Keratinocyte (primary cell): ENCODE measurements at regions not wholly inside any gene's neighbourhood (a gene's known extent, or its start where the extent isn't known, plus 50 kb on each side); places are given as distances from the start of the nearest gene placed in this dataset.

Experiments
- DNase-seq: peaks from one replicate; pipeline ENCODE4 v3.0.0-alpha.2; 2011; ENCODE audit warnings: low read depth, missing footprints, low spot score
- FAIRE-seq: peaks from 2 replicates; lab custom pipeline; 2011; peaks lifted over from hg19 to GRCh38; lab: Jason Lieb, UNC
- H2AFZ ChIP-seq: 2 replicates; pipeline ENCODE4 v1.6.0; 2012; ENCODE audit warnings: low read length, control low read depth, inconsistent platforms; ENCODE audit not compliant: control insufficient read depth
- H3K27ac ChIP-seq: 2 replicates; pipeline ENCODE4 v1.5.1; 2011; ENCODE audit warnings: low read length; ENCODE audit not compliant: control insufficient read depth, insufficient read depth
- H3K27me3 ChIP-seq: 3 replicates; pipeline ENCODE4 v1.6.0; 2011; ENCODE audit warnings: low read length; ENCODE audit not compliant: control insufficient read depth, insufficient read depth; ENCODE audit errors: extremely low read depth
- H3K36me3 ChIP-seq, 2 experiments: 2 replicates in 1 of 2; 3 replicates in 1 of 2; pipeline ENCODE4 v1.5.1; 2011; ENCODE audit warnings: low read length in 2 of 2, mild to moderate bottlenecking in 1 of 2; ENCODE audit not compliant: control insufficient read depth in 2 of 2, insufficient read depth in 2 of 2; ENCODE audit errors: extremely low read depth in 1 of 2
- H3K4me1 ChIP-seq: 3 replicates; pipeline ENCODE4 v1.5.1; 2011; ENCODE audit warnings: low read length; ENCODE audit not compliant: control insufficient read depth, insufficient read depth; ENCODE audit errors: extremely low read depth
- H3K4me2 ChIP-seq: 3 replicates; pipeline ENCODE4 v1.6.0; 2011; ENCODE audit warnings: low read depth, low read length; ENCODE audit not compliant: control insufficient read depth, insufficient read depth; ENCODE audit errors: extremely low read depth
- H3K4me3 ChIP-seq, 3 experiments: fragments of 200-600 bp in 1 of 3; sonication (generic) in 1 of 3; 2 replicates in 2 of 3; 3 replicates in 1 of 3; pipeline ENCODE4 v1.5.1; 2011 to 2016; ENCODE audit warnings: low read length in 3 of 3, mild to moderate bottlenecking in 3 of 3, control low read depth in 2 of 3, inconsistent platforms in 1 of 3, low read depth in 1 of 3, mixed read lengths in 1 of 3, mixed run types in 1 of 3, moderate library complexity in 1 of 3; ENCODE audit not compliant: control insufficient read depth in 2 of 3, insufficient read depth in 2 of 3; ENCODE audit errors: extremely low read depth in 1 of 3
- H3K79me2 ChIP-seq: 2 replicates; pipeline ENCODE4 v1.6.0; 2012; ENCODE audit warnings: low read length; ENCODE audit not compliant: control insufficient read depth, insufficient read depth
- H3K9ac ChIP-seq: 3 replicates; pipeline ENCODE4 v1.6.0; 2011; ENCODE audit warnings: low read length; ENCODE audit not compliant: control insufficient read depth, insufficient read depth; ENCODE audit errors: extremely low read depth
- H3K9me1 ChIP-seq: 3 replicates; pipeline ENCODE4 v1.6.0; 2011; ENCODE audit warnings: low read length; ENCODE audit not compliant: control insufficient read depth, insufficient read depth; ENCODE audit errors: extremely low read depth
- H3K9me3 ChIP-seq: 2 replicates; pipeline ENCODE4 v1.5.1; 2012; ENCODE audit warnings: low read depth, low read length; ENCODE audit not compliant: control insufficient read depth
- H4K20me1 ChIP-seq: 3 replicates; pipeline ENCODE4 v1.6.0; 2011; ENCODE audit warnings: low read length; ENCODE audit not compliant: control insufficient read depth, insufficient read depth; ENCODE audit errors: extremely low read depth
- EZH2 ChIP-seq: IDR thresholded peaks from one replicate; pipeline ENCODE4 v1.6.1; 2012; ENCODE audit warnings: inconsistent platforms, mild to moderate bottlenecking, low read length, moderate library complexity
- dilution Hi-C: fragments of 300-500 bp; cut with MboI; formaldehyde crosslinking; loops from one replicate; pipeline ENCODE4 v1.7.0; 2020; ENCODE audit warnings: low sequenced_read_pairs; ENCODE audit not compliant: extremely low pct_ligation_motif_present
- TF ChIP-seq, protein P1 (sequence below), 3 experiments: IDR thresholded peaks in 1 of 3; conservative IDR thresholded peaks in 1 of 3; optimal IDR thresholded peaks in 1 of 3; 2 replicates in 2 of 3; 3 replicates in 1 of 3; pipeline versions ENCODE3 to v1.5.1; 2011; ENCODE audit warnings: low read length in 3 of 3, mild to moderate bottlenecking in 3 of 3, moderate library complexity in 2 of 3, control low read depth in 1 of 3, inconsistent platforms in 1 of 3; ENCODE audit not compliant: insufficient read depth in 2 of 3; ENCODE audit errors: extremely low read depth in 1 of 3

GRCh38 chr9:105128908-105129600 lies 115.4 kb upstream of the SLC44A1 start:
- H3K36me3 ChIP-seq = no peaks in the 10 kb centered on the region
- no peaks in the 10 kb centered on the region for H3K79me2 ChIP-seq
- no peak for FAIRE-seq
- H3K4me2 ChIP-seq = no peak overlapping the region
- H2AFZ ChIP-seq = no peak overlapping the region
- no peak overlapping the region for H3K27ac ChIP-seq
- no peaks in the 10 kb centered on the region for H3K9me3 ChIP-seq
- no peaks in the 10 kb centered on the region for H3K9me1 ChIP-seq
- no peak overlapping the region for H3K9ac ChIP-seq
- no peak overlapping the region for H3K4me3 ChIP-seq
- no peaks in the 10 kb centered on the region for H3K27me3 ChIP-seq
- dilution Hi-C loops = no loop called here
- no peaks in the 10 kb centered on the region for H4K20me1 ChIP-seq
- peaks cover 8% of the 10 kb centered on the region for H3K4me1 ChIP-seq
- DNase-seq = no peak
- no peak for TF ChIP-seq EZH2
- TF ChIP-seq, protein P1, sequence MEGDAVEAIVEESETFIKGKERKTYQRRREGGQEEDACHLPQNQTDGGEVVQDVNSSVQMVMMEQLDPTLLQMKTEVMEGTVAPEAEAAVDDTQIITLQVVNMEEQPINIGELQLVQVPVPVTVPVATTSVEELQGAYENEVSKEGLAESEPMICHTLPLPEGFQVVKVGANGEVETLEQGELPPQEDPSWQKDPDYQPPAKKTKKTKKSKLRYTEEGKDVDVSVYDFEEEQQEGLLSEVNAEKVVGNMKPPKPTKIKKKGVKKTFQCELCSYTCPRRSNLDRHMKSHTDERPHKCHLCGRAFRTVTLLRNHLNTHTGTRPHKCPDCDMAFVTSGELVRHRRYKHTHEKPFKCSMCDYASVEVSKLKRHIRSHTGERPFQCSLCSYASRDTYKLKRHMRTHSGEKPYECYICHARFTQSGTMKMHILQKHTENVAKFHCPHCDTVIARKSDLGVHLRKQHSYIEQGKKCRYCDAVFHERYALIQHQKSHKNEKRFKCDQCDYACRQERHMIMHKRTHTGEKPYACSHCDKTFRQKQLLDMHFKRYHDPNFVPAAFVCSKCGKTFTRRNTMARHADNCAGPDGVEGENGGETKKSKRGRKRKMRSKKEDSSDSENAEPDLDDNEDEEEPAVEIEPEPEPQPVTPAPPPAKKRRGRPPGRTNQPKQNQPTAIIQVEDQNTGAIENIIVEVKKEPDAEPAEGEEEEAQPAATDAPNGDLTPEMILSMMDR (optimal IDR thresholded peaks at IDR 0.05 in 1 of 3, IDR thresholded peaks at IDR 0.05 in 1 of 3, conservative IDR thresholded peaks at IDR 0.05 in 1 of 3; ENCODE audit: extremely low read depth in 1 of 3, insufficient read depth in 2 of 3, low read length in 3 of 3) = no peak

GRCh38 chr9:105129731-105130130 lies 114.7 kb upstream of the SLC44A1 start:
- Histone ChIP-seq H3K4me2 (no peak overlapping the region), H3K9me1 (no peaks in the 10 kb centered on the region), H3K27me3 (no peaks in the 10 kb centered on the region), H2AFZ (no peak overlapping the region), H3K79me2 (no peaks in the 10 kb centered on the region), H3K9me3 (no peaks in the 10 kb centered on the region), H3K27ac (no peak overlapping the region), H3K4me3 (no peak overlapping the region), H3K4me1 (peaks cover 8% of the 10 kb centered on the region), H3K9ac (no peak overlapping the region), H4K20me1 (no peaks in the 10 kb centered on the region), H3K36me3 (no peaks in the 10 kb centered on the region)
- dilution Hi-C loops = no loop called here
- DNase-seq (no peak), FAIRE-seq (no peak)
- TF ChIP-seq, protein P1 (optimal IDR thresholded peaks at IDR 0.05 in 1 of 3, IDR thresholded peaks at IDR 0.05 in 1 of 3, conservative IDR thresholded peaks at IDR 0.05 in 1 of 3; ENCODE audit: extremely low read depth in 1 of 3, insufficient read depth in 2 of 3, low read length in 3 of 3) = no peak
- no peak for TF ChIP-seq EZH2
